ENCODE measurements at regions not wholly inside any gene's neighbourhood (a gene's known extent, or its start where the extent isn't known, plus 50 kb on each side); places are given as distances from the start of the nearest gene placed in this dataset.
A peak's percentile ranks its signal among the peaks of the same experiment; 100 is the strongest.

DNA sequence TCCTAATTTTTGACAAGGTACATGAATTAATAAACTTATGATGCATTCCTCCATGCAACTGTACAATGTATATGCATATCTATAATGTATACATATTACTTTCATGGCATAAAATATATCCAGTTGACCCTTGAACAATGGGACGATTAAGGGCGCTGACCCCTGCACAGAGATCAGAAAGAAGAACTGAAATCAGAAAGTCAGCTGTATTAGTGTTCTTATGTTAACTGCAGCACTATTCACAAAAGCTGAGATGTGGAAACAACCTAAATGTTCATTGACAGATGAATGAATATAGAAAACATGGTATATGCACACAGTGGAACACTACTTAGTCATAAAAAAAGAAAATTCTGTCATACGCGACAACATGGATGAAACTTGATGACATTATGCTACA, 457.1 kb downstream of the GBA3 start:
- 87 to 89% methylated on average over 4 of the region's 4 CpGs for WGBS, 2 donors

GRCh38 chr4:23144707-23145106, 452.0 kb downstream of the GBA3 start:
- H3K27me3 ChIP-seq = no peaks in the 10 kb centered on the region
- no peak overlapping the region for H3K27ac ChIP-seq
- no peak for DNase-seq
- intact Hi-C loops (cut with DNase I) = no loop called here
- no peaks in the 10 kb centered on the region for H3K4me1 ChIP-seq
- H3K36me3 ChIP-seq = no peaks in the 10 kb centered on the region
- TF ChIP-seq POLR2A (IDR thresholded peaks at IDR 0.05) = no peak
- no peak for TF ChIP-seq CTCF (IDR thresholded peaks at IDR 0.05)
- H3K9me3 ChIP-seq = no peaks in the 10 kb centered on the region
- H3K4me3 ChIP-seq = no peak overlapping the region

More for the DNA sequence above, 457.1 kb downstream of the GBA3 start:
- Histone ChIP-seq H3K36me3 (no peaks in the 10 kb centered on the region), H3K4me3 (no peak overlapping the region), H3K27ac (no peak overlapping the region), H3K4me1 (no peaks in the 10 kb centered on the region), H3K27me3 (no peaks in the 10 kb centered on the region), H3K9me3 (no peaks in the 10 kb centered on the region)
- TF ChIP-seq CTCF (IDR thresholded peaks at IDR 0.05) = no peak
- TF ChIP-seq POLR2A (IDR thresholded peaks at IDR 0.05) = no peak
- no peak for DNase-seq
- intact Hi-C loops (cut with DNase I) = no loop called here

- no peak for DNase-seq
- WGBS, 2 donors = 54 to 76% methylated on average over 1 of the region's 1 CpG
- Histone ChIP-seq H3K4me3 (no peak overlapping the region), H3K4me1 (no peaks in the 10 kb centered on the region), H3K27ac (no peak overlapping the region), H3K36me3 (no peaks in the 10 kb centered on the region), H3K9me3 (no peaks in the 10 kb centered on the region), H3K27me3 (no peaks in the 10 kb centered on the region)
- TF ChIP-seq CTCF (IDR thresholded peaks at IDR 0.05) = peak; percentile 42 to 76 (median 54)
- TF ChIP-seq POLR2A (IDR thresholded peaks at IDR 0.05) = no peak
- intact Hi-C loops (cut with DNase I) = no loop called here
Measured at GRCh38 chr4:23135792-23136645, 443.3 kb downstream of the GBA3 start.

DNA sequence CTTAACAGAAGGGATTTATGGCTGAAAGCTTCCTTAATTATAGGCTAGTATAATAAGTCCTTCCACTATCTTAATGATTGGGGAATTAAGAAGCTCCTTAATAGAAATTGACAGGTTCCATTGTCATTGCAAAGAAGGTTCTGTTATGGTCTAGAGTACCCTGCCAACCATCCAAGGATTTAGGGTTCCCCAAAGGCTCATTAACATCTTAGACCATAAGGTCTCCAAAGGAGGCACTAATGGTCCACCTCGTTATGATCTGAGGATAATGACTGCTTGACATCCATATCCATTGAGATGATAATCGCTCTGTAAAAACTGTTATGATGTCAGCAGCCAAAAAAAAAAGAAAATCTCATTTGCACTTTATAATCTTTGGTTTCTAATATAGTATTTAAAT, 441.6 kb downstream of the GBA3 start:
- intact Hi-C loops (cut with DNase I) = no loop called here

More for the DNA sequence above, 441.6 kb downstream of the GBA3 start:
- WGBS, 2 donors = 66 to 74% methylated on average over 2 of the region's 2 CpGs
- Histone ChIP-seq H3K27ac (no peak overlapping the region), H3K27me3 (no peaks in the 10 kb centered on the region), H3K4me3 (no peak overlapping the region), H3K9me3 (no peaks in the 10 kb centered on the region), H3K36me3 (no peaks in the 10 kb centered on the region), H3K4me1 (no peaks in the 10 kb centered on the region)
- no peak for TF ChIP-seq POLR2A (IDR thresholded peaks at IDR 0.05)
- TF ChIP-seq CTCF (IDR thresholded peaks at IDR 0.05) = no peak
- no peak for DNase-seq
